HG03039 (cell line): ENCODE measurements at regions not wholly inside any gene's neighbourhood (a gene's known extent, or its start where the extent isn't known, plus 50 kb on each side); places are given as distances from the start of the nearest gene placed in this dataset.
"Not testable (repeated sequence)": the region's sequence is repeated elsewhere in the genome, so short reads cannot be mapped to it uniquely, and the experiment has no call there.

Source experiments
- ATAC-seq: cut with Tn5 transposase; IDR thresholded peaks from one replicate; pipeline ENCODE4 v1.9.1; 2021; ENCODE audit warnings: mild to moderate bottlenecking, moderate library complexity; ENCODE audit not compliant: unreplicated experiment

GRCh38 chr10:81200801-81201200, 663.1 kb downstream of the SH2D4B start:
- ATAC-seq = no peak

DNA sequence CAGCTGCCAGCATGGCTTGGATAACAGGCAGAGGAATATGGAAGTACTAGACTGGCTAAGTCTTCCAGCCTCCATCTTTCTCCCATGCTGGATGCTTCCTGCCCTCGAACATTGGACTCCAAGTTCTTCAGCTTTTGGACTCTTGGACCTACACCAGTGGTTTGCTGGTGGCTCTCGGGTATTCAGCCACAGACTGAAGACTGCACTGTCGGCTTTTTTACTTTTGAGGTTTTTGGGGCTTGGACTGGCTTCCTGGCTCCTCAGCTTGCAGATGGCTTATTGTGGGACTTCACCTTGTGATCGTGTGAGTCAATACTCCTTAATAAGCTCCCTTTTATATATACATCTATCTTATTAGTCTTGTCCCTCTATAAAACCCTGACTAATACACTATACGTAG, 667.6 kb upstream of the NRG3 start:
- not testable (repeated sequence) for ATAC-seq

GRCh38 chr10:81213370-81213769, 661.6 kb upstream of the NRG3 start:
- no peak for ATAC-seq

DNA sequence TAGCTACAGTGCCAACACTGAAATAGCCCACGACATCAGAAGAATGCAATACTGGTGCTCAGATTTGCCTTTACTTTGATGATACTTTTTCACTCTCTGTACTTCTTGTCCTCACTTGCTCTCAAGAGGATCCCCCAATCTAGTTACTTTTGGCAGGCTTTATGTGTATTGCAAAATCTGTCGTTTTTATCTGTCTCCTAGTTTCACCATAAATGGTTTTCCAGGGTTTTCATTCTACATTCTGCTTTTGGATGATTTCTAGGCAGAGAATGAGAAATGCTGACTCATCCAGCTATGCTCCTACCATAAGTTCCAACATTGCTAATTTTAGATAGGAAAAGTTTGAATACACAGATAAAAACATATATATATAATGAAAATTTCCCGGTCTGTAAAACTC, 659.5 kb upstream of the NRG3 start:
- ATAC-seq = no peak

DNA sequence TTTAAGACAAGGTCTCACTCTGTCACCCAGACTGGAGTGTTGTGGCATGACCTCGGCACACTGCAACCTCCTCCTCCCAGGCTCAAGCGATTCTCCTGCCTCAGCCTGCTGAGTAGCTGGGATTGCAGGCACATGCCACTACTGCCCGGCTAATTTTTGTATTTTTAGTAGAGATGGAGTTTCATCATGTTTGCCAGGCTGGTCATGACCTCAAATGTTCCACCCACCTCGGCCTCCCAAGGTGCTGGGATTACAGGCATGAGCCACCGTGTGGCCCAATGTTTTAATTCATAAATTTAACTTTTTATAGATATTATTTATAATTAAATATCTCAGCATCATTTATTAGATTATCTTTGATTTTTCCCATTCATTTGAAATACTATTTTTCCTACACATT, 658.0 kb upstream of the NRG3 start:
- no peak for ATAC-seq

DNA sequence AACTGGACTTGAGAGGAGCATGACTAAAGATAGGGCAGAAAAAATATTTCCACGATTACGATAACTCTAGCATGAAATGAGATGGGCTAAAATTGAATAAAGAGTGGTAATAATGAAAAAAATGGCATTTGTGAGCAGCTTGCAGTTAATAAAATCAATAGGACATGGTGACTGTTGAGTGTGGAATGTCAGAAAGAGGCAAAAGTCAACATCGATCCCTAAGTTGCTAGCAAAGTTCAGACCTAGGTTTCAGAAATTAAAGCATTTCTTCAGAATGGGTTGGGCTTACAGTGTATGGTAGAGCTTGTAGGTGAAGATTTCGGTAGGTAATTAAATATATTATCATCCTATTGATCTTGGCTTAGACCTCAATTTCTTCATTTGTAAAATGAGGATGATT, 656.7 kb upstream of the NRG3 start:
- ATAC-seq = no peak

DNA sequence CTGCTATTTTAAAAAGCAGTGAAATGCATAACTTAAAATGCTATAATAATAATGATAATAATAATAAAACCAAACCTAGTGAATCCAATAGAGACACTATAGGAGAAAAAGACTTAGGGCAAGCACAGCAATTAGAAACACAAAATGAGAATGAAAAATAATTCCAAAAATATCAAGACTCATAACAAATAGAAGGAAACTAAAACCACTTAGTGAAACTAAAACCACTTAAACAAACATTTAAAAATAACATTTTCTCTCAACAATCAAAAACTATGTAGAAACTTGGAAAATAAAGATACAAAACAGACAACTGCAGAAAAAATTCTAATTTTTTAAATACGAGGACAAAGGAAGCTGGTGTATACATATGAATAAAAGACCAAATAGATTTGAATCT, 655.2 kb upstream of the NRG3 start:
- ATAC-seq = no peak

DNA sequence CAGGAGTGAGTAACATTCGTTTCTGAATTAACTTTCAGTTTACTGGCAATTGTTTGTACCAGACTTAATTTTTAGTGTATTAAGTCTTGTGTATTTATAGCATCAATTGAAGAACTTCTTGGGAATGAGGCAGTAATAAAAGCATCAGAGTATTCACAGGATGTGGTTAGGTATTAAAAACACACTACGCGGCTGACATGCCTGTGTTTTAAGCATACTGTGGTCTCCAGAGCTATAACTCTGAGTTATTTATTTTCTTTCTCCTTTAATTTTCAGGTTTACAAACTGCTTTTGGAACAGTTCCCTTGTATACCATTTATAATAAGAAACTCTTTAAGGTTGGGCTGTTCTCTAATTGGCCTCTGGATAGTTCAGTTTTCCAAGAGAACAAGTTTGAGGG, 626.1 kb upstream of the NRG3 start:
- ATAC-seq = no peak

GRCh38 chr10:81251457-81252115, 623.4 kb upstream of the NRG3 start:
- ATAC-seq = no peak

DNA sequence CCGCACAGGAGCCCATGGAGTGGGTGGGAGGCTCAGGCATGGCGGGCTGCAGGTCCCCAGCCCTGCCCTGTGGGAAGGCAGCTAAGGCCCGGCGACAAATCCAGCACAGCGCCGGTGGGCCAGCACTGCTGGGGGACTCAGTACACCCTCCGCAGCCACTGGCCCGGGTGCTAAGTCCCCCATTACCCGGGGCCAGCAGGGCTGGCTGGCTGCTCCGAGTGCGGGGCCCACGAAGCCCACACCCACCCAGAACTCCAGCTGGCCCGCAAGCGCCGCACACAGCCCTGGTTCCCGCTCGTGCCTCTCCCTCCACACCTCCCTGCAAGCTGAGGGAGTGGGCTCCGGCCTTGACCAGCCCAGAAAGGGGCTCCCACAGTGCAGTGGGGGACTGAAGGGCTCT, 610.0 kb upstream of the NRG3 start:
- ATAC-seq = not testable (repeated sequence)

GRCh38 chr10:81270051-81270450, 604.9 kb upstream of the NRG3 start:
- ATAC-seq = no peak

DNA sequence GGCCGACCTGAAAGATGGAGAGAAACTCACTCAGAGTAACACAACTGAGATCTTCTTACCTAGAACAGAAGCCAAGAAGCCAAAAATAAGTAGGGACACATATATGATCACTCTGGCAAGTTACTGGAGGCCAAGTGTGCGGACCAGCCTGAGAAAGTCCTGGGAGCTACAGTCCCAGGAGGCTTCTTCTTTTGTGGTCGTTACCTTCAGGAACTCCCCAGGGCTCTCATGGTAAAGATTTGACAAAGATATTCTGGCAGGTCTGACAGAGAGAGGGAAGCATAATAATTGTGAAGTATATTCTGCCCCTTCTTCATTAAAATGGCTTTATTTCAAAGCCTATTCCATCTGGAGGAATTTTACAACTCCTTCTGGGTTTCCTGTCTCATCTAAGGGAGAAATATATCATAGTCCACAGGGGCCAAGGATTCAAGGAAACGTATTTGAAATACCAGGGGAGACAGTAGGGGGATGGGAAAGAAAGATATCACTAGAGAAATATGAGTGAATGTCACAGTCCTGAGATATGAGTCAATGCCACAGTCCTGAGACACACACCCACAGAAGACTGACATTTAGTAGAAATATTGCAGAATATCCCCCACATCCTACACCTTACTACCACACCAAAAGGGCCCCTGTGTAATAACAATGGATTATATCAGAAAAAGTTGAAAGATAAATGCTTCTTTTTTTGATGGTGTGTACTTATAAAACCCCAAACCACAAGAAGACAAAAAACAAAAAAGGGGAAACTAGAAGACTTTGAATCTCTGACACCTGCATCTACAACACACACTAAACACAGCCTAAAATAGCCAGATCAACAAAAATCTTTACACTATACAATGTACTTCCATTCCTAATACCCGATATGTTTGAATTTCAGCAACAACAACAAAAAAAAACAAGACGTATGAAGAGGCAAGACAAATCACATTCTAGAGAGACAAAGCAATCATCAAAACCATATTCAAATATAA, 594.2 kb upstream of the NRG3 start:
- no peak for ATAC-seq

DNA sequence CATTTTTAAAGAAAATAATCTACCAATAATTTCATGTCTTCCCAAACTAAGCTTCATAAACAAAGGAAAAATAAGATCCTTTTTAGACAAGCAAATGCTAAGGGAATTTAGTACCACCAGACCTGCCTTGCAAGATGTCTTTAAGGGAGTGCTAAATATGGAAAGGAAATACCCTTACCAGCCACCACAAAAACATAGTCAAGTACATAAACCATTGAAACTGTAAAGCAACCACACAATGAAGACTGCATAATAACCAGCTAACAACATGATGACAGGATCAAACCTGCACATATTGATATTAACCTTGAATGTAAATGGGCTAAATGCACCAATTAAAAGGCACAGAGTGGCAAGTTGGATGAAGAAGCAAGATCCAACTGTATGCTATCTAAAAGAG, 586.5 kb upstream of the NRG3 start:
- no peak for ATAC-seq

GRCh38 chr10:81297292-81297691, 577.7 kb upstream of the NRG3 start:
- ATAC-seq = no peak

DNA sequence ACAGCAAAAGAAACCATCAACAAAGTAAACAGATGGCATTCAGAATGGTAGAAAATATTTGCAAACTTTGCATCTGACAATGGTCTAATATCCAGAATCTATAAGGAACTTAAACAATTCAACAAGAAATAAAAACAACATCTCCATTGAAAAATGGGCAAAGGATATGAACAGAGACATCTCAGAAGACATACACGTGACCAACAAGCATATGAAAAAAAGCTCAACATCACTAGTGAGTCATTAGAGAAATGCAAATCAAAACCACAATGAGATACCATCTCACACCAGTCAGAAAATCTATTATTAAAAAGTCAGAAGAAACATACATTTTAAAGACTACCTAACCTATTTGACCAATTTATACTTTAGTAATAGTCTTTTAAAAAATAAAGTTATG, 571.3 kb upstream of the NRG3 start:
- ATAC-seq = no peak

- no peak for ATAC-seq
Observed at GRCh38 chr10:81306971-81307782, 567.8 kb upstream of the NRG3 start.

DNA sequence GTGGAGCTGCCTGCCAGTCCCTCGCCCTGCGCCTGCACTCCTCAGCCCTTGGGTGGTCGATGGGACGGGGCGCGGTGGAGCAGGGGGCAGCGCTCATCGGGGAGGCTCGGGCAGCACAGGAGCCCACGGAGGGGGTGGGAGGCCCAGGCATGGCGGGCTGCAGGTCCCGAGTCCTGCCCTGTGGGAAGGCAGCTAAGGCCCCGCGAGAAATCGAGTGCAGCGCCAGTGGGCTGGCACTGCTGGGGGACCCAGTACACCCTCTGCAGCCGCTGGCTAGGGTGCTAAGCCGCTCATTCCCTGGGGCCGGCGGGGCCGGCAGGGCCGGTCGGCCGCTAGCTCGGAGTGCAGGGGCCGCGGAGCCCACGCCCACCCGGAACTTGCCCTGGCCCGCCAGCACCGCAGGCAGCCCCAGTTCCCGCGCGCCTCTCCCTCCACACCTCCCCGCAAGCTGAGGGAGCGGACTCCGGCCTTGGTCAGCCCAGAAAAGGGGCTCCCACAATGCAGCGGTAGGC, 565.9 kb upstream of the NRG3 start:
- ATAC-seq = no peak

DNA sequence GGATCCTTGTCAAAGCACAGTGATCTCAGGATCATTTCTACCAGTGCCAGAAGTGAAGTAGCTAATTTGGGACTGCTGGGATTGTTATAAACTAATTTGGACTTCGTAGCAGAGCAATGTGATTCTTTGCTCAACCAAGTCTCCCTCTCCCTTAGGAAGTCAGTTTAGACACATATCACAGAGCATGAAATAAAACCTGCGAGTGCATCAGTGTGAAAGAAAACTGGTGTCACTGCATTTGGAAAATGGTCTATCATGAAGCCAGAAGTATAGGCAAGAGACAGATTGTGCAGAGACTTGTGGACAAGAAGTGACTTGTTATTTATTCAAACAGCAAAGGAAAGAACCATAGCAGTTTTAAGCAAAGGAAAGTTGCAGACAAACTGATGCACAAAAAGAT, 560.5 kb upstream of the NRG3 start:
- no peak for ATAC-seq

DNA sequence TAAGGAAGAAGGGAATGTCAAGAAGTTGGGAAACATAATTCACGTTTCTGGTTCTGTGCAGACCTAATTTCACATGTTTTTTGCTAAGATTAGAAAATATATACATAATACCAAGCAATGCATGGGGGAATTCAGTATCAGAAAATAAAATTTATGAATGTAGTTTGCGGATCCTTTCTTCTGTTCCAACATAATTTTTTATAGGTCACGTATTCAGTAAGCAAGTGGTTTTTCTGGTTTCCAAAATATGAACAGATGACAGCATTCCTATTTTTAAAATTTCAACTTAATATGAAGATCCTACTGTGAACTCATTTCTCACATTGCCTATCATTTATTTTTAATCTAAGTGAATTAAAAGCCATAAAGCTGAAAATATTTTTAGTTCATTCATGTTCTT, 560.0 kb upstream of the NRG3 start:
- no peak for ATAC-seq

GRCh38 chr10:81348003-81348402, 527.0 kb upstream of the NRG3 start:
- no peak for ATAC-seq

GRCh38 chr10:81367132-81367531, 507.9 kb upstream of the NRG3 start:
- no peak for ATAC-seq
